ENCODE measurements at regions not wholly inside any gene's neighbourhood (a gene's known extent, or its start where the extent isn't known, plus 50 kb on each side); places are given as distances from the start of the nearest gene placed in this dataset.

- no peak for DNase-seq
These were observed 306.2 kb upstream of the PITRM1 start for GRCh38 chr10:3478632-3479240.

GRCh38 chr10:3478153-3478552, 305.6 kb upstream of the PITRM1 start:
- DNase-seq: no peak

GRCh38 chr10:3477683-3478082, 305.1 kb upstream of the PITRM1 start:
- no peak for DNase-seq

GRCh38 chr10:3476640-3477448, 304.3 kb upstream of the PITRM1 start:
- DNase-seq: no peak

- no peak for DNase-seq
These were observed 303.6 kb upstream of the PITRM1 start for GRCh38 chr10:3476186-3476585.

- DNase-seq: no peak
These were observed 302.8 kb upstream of the PITRM1 start for GRCh38 chr10:3475367-3475766.

GRCh38 chr10:3474266-3474665, 301.7 kb upstream of the PITRM1 start:
- DNase-seq: no peak

GRCh38 chr10:3473271-3473670, 300.7 kb upstream of the PITRM1 start:
- no peak for DNase-seq

- no peak for DNase-seq
These were observed 299.9 kb upstream of the PITRM1 start for GRCh38 chr10:3472287-3473051.

- no peak for DNase-seq
These were observed 299.3 kb upstream of the PITRM1 start for GRCh38 chr10:3471927-3472286.

GRCh38 chr10:3471472-3471871, 298.9 kb upstream of the PITRM1 start:
- no peak for DNase-seq

- no peak for DNase-seq
These were observed 297.6 kb upstream of the PITRM1 start for GRCh38 chr10:3470191-3470590.

GRCh38 chr10:3469639-3470020, 297.0 kb upstream of the PITRM1 start:
- no peak for DNase-seq

- no peak for DNase-seq
These were observed 296.5 kb upstream of the PITRM1 start for GRCh38 chr10:3468919-3469638.

- DNase-seq: no peak
These were observed 294.7 kb upstream of the PITRM1 start for GRCh38 chr10:3467052-3467951.

- DNase-seq: no peak
These were observed 292.9 kb upstream of the PITRM1 start for GRCh38 chr10:3465406-3465891.

GRCh38 chr10:3464760-3465405, 292.3 kb upstream of the PITRM1 start:
- no peak for DNase-seq

GRCh38 chr10:3460420-3461128, 288.0 kb upstream of the PITRM1 start:
- no peak for DNase-seq

GRCh38 chr10:3455385-3456334, 283.1 kb upstream of the PITRM1 start:
- no peak for DNase-seq

Measured in RPMI8226 (cell line).